ENCODE measurements at regions not wholly inside any gene's neighbourhood (a gene's known extent, or its start where the extent isn't known, plus 50 kb on each side); places are given as distances from the start of the nearest gene placed in this dataset.

- TF ChIP-seq CTCF (IDR thresholded peaks at IDR 0.05) (no peak), POLR2A (IDR thresholded peaks at IDR 0.05) (no peak), EP300 (IDR thresholded peaks at IDR 0.05) (no peak), POLR2AphosphoS5 (IDR thresholded peaks at IDR 0.05) (no peak)
Measured at GRCh38 chr12:112665958-112666357, 125.6 kb upstream of the RPH3A start.

Data from upper lobe of left lung (tissue), 4 donors.